ENCODE measurements at regions not wholly inside any gene's neighbourhood (a gene's known extent, or its start where the extent isn't known, plus 50 kb on each side); places are given as distances from the start of the nearest gene placed in this dataset.

DNA sequence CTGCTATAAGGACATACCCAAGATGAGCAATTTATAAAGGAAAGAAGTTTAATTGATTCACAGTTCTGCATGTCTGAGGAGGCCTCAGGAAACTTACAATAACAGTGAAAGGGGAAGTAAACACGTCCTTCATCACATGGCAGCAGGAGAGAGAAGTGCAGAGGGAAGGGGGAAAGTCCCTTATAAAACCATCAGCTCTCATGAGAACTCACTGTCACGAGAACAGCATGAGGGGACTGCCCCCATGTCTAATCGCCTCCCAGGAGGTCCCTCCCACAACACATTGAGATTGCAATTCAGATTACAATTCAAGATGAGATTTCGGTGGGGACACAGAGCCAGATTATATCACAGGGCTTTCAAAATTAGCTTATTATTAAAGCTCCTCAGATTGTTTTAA lies 209.5 kb upstream of the PPP3CA start:
- TF ChIP-seq EZH2 (IDR thresholded peaks at IDR 0.05; ENCODE audit: low read length, missing control alignments), result no peak
- TF ChIP-seq, protein P1, sequence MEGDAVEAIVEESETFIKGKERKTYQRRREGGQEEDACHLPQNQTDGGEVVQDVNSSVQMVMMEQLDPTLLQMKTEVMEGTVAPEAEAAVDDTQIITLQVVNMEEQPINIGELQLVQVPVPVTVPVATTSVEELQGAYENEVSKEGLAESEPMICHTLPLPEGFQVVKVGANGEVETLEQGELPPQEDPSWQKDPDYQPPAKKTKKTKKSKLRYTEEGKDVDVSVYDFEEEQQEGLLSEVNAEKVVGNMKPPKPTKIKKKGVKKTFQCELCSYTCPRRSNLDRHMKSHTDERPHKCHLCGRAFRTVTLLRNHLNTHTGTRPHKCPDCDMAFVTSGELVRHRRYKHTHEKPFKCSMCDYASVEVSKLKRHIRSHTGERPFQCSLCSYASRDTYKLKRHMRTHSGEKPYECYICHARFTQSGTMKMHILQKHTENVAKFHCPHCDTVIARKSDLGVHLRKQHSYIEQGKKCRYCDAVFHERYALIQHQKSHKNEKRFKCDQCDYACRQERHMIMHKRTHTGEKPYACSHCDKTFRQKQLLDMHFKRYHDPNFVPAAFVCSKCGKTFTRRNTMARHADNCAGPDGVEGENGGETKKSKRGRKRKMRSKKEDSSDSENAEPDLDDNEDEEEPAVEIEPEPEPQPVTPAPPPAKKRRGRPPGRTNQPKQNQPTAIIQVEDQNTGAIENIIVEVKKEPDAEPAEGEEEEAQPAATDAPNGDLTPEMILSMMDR (conservative IDR thresholded peaks at IDR 0.05 in 1 of 2, IDR thresholded peaks at IDR 0.05 in 1 of 2; ENCODE audit: low read depth in 1 of 2, low read length in 2 of 2), result no peak
